DMS153 (cell line): ENCODE measurements at regions not wholly inside any gene's neighbourhood (a gene's known extent, or its start where the extent isn't known, plus 50 kb on each side); places are given as distances from the start of the nearest gene placed in this dataset.

ENCODE experiments used
- DNase-seq: peaks from one replicate; lab custom pipeline; 2025; lab: John Stamatoyannopoulos, UW

DNA sequence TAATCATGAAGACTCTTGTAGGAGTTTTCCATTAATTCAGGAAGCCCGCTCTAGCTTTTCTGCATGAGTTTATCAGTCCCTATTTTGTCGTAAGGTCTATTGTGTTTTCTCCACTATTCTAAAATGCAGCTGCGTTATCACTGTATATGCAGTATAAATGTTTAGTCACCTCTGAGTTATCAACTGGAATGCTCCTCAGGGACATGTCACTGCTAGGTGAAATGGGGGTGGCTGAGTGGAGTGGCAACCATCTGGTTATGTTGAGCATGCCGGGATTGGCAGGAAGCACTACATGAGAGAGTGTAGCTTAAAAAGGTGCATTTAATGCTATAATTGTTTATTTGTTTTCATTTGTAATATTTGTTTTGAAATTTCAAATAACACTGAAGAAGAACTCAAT is 285.2 kb upstream of the ELAC2 start:
- no peak for DNase-seq

DNA sequence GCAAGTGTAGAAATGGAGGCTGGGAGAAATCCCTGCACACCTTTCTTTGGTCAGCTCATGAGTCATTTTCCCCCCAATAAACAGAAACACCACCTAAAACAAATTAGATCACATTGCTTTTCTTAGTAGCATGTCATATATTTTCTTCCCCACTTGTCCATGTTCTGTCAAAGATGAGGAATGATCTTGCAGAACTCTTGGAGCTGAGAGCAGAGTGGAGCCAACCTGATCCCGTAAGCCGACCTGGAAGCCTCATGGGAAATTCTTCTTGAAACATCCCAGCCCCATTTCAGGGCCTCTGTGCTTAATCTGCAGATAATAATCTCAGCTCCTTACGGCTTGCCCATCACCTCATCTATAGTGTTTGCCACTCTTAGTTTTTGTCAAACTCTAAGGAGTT is 284.6 kb upstream of the ELAC2 start:
- DNase-seq = no peak

DNA sequence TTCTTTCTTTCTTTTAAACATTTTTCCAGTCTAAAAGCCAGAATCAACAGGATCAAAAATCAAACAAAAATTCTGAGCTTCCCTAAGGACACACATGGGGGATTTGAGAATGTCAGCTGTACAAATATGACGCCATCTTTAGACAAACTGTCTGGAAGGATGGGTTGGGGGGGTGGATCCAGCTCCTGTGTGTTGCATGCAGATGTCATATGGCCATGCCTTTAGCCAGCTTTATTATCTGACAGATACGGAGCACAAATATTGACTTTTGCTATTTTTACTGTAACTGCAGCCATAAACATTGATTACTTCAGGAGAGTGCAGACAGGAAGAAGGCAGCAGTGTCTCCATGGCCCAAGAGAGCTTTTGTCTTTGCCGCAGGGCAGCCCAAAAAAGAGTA is 279.4 kb upstream of the ELAC2 start:
- DNase-seq = peak; percentile 76

DNA sequence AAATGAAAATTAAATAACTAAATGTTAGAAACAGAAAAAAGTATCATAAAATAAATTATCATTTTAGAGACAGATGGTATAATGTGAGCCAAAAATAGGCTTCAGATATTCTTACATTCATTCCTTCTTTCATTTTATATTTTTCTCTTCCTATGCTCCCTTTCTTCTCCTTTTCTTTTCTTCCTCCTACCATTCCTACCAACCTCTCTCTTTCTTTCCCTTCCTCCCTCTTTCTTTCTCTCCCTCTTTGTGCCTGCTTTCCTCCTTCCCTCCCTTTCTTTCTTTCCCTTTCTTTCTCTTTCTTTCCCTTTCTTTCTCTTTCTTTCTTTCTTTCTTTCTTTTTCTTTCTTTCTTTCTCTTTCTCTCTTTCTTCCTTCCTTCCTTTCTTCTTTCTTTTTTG is 275.6 kb upstream of the ELAC2 start:
- no peak for DNase-seq

DNA sequence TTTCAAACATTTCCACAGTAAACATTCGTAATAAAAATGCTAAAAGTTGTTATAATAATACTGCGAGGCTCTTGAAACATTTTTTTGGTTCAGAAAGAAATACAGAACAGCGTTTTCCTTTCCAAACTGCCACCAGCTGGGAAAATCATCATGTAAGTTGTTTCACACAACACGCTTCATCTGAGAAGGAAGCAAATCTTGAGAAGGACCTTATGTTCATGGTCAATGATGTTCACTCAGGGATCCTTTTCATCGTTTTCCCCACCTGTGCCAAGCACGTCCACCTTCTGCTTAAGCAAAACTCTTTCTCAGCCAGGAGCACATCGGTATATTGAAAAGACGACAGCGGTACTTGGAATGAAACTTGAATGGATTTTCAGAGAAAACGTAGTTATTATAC is 274.5 kb upstream of the ELAC2 start:
- no peak for DNase-seq

DNA sequence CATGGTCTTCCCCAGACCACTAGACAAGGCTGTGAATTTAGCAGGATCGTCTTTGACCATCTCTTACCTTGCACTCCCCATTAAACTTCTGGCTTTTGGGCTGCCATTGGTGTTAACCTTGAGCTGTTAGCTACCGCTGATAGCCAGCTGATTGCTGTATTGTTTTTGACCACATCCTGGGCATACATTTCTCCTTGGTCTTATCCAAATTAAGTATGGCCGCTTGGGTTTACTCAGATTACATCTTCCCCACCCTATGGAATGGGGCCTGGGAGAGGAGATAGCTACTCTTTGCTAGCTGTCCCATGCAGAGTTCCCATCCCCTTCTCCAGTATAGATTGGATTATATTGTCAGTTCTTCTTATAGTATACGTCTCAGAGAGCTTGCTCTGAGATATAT is 270.4 kb upstream of the ELAC2 start:
- DNase-seq = no peak

DNA sequence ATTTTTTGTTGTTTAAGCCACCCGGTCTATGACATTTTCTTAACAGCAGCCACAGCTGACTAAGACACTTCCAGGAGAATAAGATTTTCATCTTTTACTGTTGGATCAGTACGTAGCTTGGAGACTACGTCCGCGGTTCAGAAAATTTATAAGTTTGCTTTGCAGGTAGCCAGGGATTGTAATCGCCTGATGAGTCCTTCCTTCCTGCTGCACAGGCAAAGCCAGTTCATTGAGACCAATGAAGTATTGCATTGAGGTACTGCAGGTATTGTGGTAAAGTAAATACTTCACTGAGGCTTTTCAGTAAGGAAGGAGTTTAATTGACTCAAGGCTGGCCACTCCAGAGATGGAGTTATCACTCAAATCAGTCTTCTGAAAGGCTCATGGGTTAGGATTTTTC is 269.4 kb upstream of the ELAC2 start:
- DNase-seq = peak; percentile 3

DNA sequence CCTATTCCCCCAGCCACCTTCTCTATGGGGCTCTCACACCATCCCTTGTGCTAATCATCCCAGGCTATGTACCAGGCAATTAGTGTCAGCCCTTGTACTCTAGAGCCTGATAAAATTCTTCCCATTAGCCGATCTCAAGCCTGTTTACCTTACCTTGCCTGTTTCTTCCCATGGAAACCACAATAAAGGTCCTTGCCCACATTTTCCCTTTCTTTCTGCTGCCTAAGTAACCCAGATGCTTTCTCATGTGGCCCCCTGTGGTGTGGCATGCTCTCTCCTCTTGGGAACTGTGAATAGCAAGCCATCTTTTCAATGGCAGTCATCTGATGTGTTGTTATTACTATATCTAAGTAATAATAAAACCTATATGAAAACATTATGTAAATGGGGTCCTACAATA is 265.8 kb upstream of the ELAC2 start:
- no peak for DNase-seq

DNA sequence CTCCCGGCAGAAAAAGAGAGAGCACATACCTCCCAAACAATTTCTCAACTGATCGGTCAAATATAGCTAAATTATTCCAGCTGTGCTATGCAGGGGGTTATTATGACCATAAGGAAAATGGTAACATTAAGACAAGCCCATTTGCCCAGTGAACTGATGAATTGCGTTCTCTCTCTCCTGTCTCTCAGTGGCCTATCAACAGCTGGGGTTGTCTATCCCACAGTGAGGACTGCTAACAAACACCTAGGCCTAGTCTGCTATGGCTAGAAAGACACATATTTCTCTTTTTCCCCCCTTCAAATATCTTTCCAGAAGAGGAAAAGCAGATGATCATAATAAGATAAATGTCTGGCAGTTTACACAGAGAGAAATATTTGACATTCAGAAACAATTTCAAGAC is 263.8 kb upstream of the ELAC2 start:
- no peak for DNase-seq

DNA sequence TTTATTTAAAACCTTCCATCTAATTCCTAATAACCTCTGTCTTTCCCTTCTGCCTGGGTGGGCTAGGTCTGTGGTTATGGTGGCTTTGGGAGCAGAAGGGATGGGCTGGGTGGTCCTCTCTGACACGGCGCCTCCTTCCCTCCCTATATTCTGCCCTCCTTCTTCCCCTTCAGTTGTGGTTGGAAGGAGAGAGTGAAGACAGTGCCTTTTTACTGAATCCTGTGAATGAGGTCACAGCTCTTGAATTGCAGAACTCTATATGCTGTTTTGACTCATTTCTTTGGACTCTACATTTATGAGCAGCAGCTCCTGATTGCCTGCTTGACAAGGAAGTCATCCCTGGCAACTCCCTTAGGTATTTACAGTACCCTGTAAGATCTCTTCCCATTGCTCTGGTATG is 256.0 kb upstream of the ELAC2 start:
- DNase-seq = no peak

DNA sequence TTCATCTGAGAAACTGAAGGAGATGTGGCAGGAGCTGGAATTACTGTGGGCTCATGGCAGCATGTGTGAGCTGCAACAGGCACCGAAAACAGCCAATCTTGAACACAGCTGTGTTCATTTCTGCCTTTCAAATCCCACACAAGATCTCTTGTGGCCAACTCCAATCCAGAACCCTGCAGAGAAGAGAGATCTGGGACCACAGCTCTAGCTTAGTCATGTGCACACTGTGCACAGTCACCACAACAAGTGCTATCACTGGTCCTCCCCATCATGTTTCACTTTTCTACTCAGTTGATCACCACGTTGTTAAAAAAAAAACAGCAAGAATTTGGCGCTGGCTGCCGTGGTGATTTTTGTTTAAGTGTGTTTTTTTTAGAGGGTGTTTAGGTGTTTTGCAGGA is 254.5 kb upstream of the ELAC2 start:
- DNase-seq = no peak

DNA sequence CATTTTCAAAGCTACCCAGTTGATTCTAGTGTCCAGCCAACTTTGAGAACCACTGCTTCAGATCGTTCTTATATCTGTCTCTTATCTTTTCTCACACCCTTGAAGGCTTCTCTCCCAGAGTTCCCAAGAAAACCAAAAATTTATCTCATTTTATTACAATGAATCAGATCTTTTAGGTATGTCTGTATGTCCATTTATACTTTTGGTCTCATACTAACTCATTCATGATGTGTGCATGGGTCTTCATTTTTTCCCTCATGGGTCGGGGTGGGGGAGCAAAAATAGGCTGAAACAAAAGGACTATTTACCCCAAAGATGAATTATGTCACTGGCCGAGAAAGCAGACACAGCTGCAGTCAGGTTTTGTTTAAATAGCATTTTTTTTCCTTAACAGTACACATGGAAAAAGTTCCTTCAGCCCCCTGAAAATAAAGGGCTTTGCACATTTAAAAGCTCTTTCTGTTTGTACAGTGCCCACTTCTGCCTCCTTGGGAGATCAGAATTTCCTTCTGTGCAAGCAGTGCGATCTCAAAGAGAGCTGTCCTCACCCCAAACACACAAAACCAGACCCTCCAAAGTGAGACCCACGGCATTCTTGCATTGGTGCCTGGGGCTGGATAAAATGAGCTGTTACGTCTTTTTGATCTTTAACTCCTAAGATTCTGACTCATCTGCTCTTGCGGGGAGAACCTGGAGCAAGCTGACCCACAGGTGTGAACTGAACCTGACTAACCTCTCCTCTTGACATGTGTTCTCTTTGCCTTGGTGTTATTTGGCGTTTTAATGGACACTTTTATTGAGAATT is 251.2 kb upstream of the ELAC2 start:
- no peak for DNase-seq

DNA sequence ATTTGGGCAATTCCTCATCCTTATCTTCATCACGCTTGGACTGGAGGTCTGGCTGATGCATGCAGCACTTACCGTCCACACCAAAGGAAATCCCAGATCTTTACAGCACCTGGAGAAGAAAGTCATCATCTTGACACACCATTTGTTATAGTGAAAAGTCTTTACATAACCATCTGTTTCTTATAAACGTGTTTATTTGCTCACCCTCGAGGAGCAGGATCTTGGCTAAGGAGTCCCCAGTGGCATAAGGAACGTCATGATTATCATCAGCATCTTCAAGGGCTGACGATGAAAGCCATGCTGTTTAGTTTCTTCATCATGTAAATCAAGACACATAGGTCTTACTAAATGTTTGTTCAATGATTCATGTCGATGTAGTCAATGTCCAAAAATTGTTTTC is 248.8 kb upstream of the ELAC2 start:
- no peak for DNase-seq

DNA sequence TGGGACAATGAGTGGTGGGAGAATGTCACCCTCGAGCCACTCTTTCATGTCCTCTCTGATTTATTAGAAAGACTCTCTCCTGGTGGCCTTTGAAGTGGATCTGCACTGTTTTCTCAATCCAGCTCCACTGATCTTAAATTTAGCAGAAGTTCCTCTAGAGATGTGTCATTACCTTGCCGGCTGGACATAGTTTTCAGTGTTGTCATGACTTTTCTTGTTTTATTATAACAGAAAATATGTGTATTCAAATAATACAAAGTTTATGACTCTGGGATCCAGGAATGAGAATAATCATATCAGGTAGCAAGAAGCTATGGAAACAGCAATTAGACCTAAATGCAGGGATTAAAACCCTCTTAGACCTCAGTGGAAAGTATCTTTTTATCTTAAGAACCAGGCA is 247.5 kb upstream of the ELAC2 start:
- DNase-seq = no peak

DNA sequence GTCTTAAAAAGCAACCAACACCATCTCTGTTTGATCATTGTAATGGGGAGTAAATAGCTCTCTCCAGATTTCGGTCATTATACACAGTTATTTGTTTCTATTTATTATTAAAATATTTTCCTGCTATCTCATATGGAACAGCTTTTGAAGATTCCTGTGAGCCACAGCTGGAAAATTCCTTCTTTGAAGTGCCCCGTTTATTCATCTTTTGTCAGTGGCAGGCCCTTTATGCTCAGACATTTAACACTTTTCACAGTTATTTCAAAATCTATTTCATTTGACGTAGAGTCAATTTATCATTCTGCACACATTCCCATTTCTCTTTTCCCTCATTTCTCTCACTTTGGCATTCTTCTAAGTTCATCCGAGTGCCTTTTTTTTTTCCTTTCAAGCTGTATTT is 245.9 kb upstream of the ELAC2 start:
- no peak for DNase-seq

DNA sequence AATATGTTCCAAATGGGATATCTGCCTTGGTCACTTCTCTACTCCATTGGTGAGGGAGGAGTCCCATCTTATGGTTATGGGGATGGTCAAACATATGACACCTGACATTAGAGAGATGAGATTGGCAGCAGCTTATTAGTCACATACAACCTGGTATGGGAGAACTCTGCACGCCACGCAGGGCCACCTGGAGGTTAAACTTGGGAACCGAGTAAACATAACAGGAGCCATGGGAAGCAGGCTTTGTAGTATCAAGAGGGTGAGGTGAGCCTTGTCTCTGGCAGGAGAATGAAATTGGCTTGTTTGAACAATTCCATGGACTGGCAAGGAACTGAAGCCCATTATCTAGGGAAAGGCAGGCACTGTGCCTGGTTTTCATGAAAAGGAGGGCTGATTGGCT is 238.7 kb upstream of the ELAC2 start:
- DNase-seq = peak; percentile 47

DNA sequence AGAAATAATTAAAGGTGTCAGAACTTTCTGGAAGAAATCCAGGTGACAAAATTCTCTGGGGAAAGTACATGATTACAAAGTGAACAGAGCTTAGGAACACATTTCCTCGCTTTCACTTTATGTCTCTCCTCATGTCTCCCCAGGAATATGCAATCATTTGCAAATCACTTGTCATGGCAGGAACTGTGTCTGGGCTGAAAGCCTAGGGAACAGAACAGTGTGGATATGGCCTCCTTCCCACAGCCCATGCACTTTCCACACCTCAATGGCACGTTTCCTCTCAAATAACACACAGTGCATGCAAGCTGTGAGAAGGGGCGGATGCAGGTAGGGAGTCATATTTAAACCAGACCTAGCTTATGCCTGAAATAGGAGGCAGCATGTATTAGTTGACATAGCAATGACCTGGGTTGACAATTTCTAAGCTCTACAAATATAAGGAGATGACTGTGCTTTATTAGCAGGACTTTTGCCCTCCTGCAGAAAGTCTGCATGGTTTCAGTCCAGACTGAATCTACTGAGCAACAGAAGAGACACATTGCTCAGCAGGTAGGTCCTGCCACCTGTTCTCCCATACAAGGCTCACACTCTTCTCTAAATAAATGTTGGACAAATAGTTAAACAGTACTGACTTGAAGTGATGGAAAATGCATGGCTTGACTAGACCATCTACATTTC is 236.0 kb upstream of the ELAC2 start:
- no peak for DNase-seq

DNA sequence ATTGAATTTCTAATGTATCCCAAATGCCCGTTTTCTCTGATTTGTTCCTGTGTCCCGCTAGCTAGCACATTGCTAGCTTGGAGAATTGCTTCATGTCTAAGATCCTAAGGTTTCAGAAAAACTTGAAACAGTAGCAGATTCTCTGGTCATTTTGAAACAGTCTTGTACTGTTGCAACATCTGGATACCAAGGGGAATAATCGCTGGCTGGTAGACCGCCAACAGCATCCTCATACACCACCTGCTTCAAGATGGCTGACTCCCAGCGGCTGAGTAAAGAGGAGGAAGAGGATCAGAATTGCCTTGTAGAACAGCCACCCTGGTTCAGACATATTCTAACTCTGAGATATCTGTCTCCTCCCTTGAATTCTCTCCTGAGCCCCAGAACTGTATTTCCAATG is 226.7 kb upstream of the ELAC2 start:
- DNase-seq = no peak

DNA sequence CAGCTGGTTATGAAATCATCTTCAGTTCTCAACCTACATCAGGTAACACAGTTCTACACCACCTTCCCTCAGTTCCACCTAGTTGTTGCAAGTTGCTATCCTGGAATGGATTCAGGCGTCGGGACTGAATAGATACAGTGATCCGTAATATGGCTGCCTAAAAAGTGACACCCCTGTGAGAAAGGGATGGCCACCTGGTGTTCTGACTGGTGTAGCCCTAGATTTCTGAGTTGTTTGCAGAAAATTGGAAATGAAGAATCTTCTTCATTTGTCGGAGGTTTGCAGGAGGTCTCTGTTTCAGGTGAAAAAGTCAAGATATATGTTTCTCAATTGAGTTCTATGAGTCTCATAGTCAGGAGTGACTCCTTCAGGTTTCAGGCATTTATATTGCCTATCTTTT is 225.8 kb upstream of the ELAC2 start:
- no peak for DNase-seq

DNA sequence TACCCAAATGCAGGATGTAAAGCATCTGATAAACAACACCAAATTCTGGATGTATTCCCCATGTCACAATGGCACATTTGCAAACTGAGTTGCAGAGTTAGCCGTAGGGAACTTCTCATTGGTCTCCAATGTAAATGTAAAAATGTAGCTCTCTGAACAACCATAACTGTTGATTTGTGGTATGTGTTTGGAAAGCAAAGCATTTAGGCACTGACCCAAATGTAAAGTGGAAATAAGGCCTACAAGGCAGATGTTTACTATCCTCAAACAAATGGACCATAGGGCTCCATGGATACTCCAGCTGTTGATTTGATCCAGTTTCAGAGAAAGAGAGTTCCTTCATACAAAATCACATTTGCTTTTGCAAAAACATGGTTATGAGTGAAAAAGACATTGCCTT is 223.0 kb upstream of the ELAC2 start:
- no peak for DNase-seq

DNA sequence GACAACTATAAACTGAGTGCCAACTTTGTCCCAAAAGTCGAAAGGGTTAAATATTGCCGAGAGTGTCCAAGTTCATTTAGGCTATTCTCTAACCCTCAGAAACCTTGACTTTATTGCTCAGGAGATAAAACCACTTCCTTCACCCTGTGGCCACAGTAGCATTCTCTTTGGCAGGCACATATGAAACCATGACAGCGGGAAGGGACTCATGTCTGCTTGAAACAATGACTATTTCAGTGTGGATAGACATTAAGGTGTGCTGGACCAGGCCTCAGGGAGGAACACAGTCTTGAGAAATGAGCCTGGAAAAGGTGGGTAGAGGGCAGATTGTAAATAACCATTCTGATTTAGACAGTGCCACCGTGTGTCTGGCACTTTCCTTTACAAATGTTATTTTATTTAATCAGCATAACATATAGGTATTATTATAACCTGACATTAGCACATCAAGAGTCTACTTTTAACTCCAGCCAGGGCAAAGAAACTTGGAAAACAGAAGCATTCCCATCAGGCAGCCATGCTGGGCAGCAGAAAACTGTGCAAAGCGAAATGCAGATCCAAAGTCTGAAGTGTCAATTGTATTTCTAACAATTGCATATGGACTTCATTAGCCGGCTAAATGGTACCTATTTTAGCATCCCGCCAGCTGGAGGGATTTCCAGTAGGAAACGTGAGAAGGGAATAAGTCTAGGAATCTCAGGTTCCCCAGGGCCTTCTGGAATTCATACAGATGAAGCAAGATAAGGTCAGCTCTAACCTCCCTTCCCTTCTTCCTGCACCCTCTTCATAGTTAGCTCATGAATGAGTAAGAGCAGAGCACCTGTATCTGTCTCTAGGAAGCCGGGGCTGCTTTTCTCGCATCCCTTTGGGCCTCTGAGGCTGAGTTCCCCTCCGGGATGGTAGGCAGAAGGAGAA is 212.8 kb upstream of the ELAC2 start:
- DNase-seq = no peak

DNA sequence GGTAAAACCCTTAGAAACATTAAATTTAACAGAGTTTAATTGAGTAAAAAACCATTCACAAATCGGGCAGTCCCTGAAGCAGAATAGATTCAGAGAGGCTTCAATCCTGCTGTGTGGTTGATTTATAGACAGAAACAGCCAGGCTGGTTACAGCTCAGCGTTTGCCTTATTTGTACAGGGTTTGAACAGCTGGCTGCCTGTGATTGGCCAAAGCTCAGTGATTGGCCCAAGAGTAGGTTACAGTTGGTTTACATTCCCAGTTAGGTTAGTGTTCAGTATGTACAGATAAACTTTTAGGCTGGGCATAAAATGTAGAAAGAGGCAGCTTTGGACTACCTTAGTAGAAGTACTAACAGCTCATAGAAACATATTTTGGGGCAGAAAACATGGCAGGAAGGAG is 210.4 kb upstream of the ELAC2 start:
- no peak for DNase-seq

DNA sequence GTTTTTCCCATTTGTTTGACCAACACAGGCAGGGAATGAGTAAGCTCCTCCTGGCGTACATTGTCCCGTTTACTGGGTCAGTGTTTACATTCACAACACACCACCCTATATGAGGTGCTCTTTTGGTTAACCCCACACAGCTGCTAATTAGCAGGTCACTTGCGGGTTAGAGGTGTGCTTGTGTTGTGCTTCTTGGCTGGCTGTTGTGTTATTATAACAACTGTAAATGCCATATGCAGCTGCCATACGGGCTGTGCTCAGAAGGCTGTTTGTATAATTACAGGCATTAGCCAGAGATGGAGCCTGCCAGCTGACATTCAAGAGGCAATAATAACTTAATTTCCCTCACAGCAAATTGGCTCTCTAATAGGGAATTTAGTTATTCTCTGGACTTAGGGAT is 205.1 kb upstream of the ELAC2 start:
- peak; percentile 64 for DNase-seq
